ENCODE measurements at regions not wholly inside any gene's neighbourhood (a gene's known extent, or its start where the extent isn't known, plus 50 kb on each side); places are given as distances from the start of the nearest gene placed in this dataset.

- no peak for DNase-seq (ENCODE audit: low read depth)
- no peak overlapping the region for H3K4me3 ChIP-seq (ENCODE audit: control insufficient read depth, low read depth, low read length)
- TF ChIP-seq CTCF (conservative IDR thresholded peaks at IDR 0.05; ENCODE audit: control insufficient read depth, insufficient read depth, low read depth, low read length): no peak
Observed at GRCh38 chr1:63126104-63126503, 196.3 kb upstream of the FOXD3 start.

GRCh38 chr1:63127376-63127775 lies 195.0 kb upstream of the FOXD3 start:
- H3K4me3 ChIP-seq (ENCODE audit: control insufficient read depth, low read depth, low read length): no peak overlapping the region
- TF ChIP-seq CTCF (conservative IDR thresholded peaks at IDR 0.05; ENCODE audit: control insufficient read depth, insufficient read depth, low read depth, low read length): no peak
- peak; percentile 52 for DNase-seq (ENCODE audit: low read depth)

GRCh38 chr1:63128556-63128955 lies 193.8 kb upstream of the FOXD3 start:
- no peak for TF ChIP-seq CTCF (conservative IDR thresholded peaks at IDR 0.05; ENCODE audit: control insufficient read depth, insufficient read depth, low read depth, low read length)

GRCh38 chr1:63129184-63129583 lies 193.2 kb upstream of the FOXD3 start:
- no peak for DNase-seq (ENCODE audit: low read depth)
- H3K4me3 ChIP-seq (ENCODE audit: control insufficient read depth, low read depth, low read length): no peak overlapping the region
- no peak for TF ChIP-seq CTCF (conservative IDR thresholded peaks at IDR 0.05; ENCODE audit: control insufficient read depth, insufficient read depth, low read depth, low read length)

More at GRCh38 chr1:63128556-63128955, 193.8 kb upstream of the FOXD3 start:
- no peak overlapping the region for H3K4me3 ChIP-seq (ENCODE audit: control insufficient read depth, low read depth, low read length)
- no peak for DNase-seq (ENCODE audit: low read depth)

GRCh38 chr1:63129855-63130254 lies 192.5 kb upstream of the FOXD3 start:
- no peak overlapping the region for H3K4me3 ChIP-seq (ENCODE audit: control insufficient read depth, low read depth, low read length)
- no peak for DNase-seq (ENCODE audit: low read depth)
- no peak for TF ChIP-seq CTCF (conservative IDR thresholded peaks at IDR 0.05; ENCODE audit: control insufficient read depth, insufficient read depth, low read depth, low read length)

- no peak overlapping the region for H3K4me3 ChIP-seq (ENCODE audit: control insufficient read depth, low read depth, low read length)
Observed at GRCh38 chr1:63134501-63135173, 187.7 kb upstream of the FOXD3 start.

More at GRCh38 chr1:63134501-63135173, 187.7 kb upstream of the FOXD3 start:
- DNase-seq (ENCODE audit: low read depth): no peak
- TF ChIP-seq CTCF (conservative IDR thresholded peaks at IDR 0.05; ENCODE audit: control insufficient read depth, insufficient read depth, low read depth, low read length): no peak

Data from fibroblast of mammary gland (primary cell).